Stimulated activated CD8-positive, alpha-beta memory T cell treated with anti-CD3 and anti-CD28 coated beads, Interleukin-7, amount 100 ng/mL, for 48 hours (primary cell): ENCODE measurements at regions not wholly inside any gene's neighbourhood (a gene's known extent, or its start where the extent isn't known, plus 50 kb on each side); places are given as distances from the start of the nearest gene placed in this dataset.
A peak's percentile ranks its signal among the peaks of the same experiment; 100 is the strongest.

Experiments used
- DNase-seq, 2 donors: peaks; one replicate each; pipeline ENCODE4 v3.0.0-alpha.2; 2020; ENCODE audit warnings: low read depth in 1 of 2; ENCODE audit errors: extremely low read depth in 1 of 2

DNA sequence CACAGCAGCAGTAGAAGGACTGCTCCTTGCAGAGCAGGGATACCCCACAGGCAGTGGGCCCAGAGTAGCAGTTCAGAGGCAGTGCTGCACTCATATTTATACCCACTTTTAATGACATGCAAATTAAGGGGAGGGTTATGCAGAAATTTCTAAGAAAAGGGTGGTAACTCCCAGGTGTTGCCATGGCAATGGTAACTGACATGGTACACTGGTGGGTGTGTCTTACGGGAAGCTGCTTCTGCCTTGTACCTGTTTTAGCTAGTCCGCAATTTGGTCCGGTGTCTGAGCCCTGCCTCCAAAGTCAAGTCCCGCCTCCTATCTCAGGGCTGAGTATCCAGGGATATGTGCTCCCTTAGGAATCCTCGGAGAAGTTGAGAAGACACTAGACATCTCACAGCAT, 79.2 kb upstream of the UQCRFS1 start:
- no peak for DNase-seq

DNA sequence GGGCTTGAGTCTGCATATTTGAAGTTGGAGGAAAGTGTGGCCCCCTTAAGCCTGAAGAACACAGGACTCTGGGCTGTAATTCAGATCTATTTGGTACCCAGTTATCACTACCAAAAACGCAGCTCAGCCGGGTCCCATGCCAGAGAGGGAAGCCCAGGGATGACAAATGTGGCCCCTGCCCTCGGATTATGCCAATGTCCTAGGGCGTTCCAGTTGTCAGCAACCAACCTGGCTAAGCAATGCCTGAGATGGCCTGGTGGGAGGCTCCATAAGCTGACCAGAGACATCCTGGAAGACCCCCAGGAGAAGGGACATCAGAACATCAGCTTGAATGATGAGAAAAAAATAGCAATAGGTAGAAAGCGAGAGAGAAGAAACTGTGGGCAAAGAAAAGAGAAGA, 79.6 kb upstream of the UQCRFS1 start:
- DNase-seq, result no peak

DNA sequence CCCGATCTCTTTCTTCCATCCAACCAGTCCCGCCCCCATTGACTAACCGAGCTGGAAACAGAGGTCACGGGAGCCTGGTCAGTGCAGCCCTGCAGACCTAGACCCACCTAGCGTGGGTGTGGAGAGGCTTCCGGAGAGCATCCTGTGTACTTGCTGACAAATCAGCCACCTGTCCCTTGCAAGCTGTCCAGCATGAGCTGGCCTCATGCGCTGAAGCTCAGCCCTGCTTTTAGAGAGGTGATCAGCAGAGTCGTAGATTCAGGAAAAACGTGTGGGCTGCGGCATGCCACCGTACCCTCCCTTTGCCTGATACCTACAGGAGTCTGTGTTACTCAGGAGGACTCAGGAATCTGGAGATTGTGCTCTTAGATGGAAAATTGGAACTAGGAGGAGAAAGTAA, 80.3 kb upstream of the UQCRFS1 start:
- no peak for DNase-seq

DNA sequence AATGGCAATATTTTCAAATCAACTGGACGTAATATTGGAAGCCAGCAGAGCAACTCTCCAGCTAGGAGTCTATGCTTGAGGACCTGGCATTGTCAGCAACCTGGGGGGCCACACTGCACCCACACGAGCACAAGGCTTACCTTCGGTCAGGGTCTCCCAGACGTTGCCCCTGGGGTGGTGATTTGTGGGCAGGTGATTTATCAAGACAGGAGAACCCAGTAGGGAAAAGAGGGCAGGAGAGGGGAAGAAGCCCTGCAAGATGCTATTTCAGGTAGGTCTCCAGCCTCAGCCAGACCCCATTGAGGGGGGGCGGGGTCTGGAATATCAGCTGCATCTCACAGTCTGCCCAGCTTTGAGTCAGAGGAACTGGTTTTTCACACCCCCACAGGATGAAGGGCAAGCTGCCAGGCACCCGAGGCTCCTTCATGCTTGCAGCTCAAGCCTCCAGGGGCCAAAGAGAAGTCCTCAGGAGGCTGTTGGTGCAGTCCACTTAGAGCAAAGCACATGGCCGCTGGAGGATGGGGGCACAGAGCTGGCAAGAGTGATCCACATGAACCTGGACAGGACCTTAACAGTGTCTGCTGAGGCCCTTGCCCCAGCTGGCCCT, 80.9 kb upstream of the UQCRFS1 start:
- DNase-seq, result no peak

DNA sequence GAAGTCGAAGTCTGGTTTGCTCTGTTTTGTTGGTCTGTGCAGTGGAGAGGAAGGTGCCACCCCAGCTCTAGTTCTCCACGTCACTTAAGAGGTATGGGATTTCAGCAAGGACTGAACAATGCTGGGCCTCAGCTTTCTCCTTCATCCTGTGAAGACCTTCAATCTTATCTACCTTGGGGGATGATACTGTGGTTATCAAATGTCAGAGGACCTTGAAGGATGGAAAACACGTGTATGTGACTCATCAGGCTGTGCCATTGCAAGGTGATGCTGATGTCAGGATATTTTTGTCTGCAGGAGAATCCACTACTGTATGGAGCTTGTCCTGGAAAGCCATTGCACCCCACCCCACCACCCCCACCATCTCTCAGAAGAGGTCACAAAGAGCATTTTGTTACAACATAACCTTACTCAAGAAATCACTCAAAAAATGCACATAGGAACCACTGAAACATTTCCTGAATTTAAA, 81.4 kb upstream of the UQCRFS1 start:
- DNase-seq, result no peak

DNA sequence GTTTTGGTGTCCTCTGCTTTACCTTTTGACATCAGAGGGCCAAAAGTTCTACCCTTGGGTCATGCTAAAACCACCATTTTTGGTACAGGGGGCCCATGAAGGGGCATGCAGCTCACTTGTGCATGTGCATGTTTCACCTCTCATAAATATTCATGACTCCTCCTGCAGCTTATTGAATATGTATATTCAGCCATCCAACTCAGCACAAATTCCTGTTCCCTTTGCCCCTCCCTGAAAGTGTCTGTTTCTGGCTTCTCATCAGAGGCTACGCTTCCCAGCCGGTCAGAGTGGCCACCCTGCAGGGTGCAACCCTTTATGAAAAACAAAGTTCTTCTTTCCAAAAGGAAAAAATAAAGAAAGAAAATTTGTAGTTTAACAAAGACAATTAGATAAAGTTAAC, 82.3 kb upstream of the UQCRFS1 start:
- DNase-seq, result no peak

DNA sequence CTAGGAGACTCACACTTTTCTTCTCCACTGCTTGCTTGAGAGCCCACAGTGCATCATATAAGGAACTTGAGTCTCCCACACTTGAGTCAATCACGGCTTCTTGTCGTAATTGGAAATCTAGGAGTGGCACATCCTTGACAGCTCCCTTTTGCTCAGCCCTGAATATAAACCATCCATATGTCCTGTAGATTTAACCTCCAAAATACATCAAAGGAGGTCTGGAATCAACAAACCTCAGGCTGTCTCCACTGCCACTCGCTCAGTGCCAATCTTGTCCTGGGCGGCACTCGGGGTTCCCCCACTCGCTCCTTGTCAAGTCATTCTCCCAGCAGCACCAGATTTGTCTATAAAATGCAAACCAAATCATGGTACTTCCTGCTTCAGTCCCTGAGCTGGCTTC, 84.4 kb upstream of the UQCRFS1 start:
- no peak for DNase-seq

DNA sequence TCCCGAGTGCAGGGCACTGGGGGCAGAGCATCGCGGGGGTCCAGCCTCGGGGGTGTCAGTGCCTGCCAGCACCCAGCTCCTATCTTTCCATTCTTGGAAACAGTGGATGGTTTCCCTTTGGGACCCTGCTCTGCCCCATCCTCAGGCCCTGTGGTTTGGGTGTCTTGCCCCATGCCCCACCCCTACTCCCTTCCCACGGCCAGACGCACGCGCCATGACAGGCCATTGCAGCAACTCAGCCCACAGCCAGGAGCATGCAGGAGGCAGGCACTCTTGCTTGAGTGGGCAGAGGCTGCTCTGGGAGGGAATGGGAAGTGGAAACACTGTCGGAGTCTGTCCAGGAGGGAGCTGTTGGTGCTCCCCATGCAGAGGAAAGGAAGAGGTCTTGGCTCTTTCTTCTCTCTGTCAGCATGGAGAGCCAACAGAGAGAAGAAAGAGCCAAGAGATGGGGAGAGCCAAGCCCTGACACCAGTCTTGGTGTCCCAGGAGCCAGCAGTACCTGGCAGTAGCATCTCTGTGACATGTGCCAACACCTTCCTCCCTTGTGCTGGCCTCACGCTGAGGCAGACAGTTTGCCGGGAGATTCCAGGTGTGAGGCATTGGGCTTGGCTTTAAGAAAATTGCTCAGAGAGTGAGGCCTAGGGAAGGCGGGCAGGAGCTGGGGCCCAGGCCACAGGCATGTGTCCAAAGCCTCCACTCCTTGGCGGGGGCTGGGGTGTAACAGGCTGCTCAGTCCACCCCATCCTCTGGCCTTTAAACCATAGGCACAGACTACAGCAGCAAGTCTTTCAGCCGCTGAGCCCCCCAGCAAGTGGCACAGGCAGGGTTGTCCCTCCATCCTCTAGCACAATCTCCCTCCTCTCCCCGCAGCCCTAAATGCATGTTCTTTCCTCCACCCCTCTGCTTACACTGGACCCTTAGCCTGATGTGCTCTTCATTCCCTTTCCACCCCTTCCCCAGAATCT, 86.7 kb upstream of the UQCRFS1 start:
- no peak for DNase-seq

DNA sequence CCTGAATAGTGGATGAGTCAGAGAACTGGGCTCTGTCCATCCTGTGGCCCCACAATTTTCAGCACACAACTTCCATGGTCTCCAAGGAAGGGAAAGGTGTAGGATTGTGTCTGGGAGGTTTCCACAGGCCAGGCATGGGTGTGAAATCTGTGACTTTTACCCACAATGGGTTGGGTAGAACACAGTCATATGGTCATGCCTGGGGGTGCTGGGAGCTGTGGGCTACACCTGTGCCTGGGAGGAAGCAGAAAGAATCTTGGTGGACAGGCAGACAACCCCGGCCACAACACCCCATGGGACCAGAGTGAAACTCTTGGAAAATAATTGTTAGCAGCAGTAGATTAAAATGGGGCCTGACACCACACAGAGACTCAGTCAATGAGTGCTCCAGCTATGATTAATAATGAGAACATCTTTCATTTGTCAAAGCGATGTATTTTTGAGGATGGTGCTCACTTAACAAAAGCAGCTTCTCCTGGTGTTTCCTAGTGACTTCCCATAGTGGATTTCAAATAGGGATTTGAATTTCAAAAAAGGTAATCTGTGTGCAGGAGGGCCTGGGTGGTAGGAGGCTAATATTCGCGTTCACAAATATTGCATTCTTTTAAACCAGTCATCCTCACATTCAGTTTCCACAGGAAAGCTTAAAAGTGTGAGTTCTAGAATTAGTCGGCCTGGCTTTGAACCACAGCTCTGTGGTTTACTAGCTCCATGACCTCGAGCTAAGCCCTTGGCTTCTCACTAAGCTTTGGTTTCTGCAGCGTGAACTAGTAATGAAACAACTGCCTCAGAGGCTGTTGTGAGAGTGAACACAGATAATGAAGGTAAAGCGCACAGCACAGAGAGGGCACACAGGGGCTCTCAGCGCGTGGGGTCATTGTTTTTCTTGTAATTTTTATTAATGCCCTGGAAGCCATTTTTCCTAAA, 89.3 kb upstream of the UQCRFS1 start:
- DNase-seq, result peak in 1 of 2 donors; percentile 3

DNA sequence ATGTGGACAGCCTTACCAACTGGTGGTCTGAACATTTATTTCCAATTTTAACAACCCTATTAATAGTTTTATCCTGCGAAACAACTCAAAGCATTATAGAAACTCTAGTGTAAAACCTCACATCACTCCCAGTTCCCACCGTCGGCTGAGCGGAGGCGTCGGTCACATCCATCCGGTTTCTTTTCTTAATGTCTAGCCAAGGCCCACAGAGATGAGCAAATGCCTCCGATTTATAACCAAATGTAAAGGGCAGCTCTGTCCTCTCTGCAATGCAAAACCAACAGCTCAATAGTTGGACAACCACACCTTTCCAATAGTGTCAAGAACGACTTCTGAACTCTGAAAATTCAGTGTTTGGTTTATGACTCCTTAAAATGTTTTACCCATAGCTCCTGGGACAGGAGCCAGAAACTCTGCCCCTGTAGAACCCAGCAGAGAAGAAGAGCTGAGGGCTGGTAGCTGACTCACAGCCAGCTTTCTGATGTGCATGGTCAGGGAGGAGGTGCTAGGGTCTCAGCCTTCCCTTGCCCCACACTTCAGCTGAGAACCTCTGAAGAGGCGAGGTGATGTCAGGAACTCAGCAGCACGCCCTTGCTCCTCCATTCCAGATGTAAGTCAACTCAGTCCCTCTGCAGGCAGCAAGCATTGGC, 90.2 kb upstream of the UQCRFS1 start:
- no peak for DNase-seq

DNA sequence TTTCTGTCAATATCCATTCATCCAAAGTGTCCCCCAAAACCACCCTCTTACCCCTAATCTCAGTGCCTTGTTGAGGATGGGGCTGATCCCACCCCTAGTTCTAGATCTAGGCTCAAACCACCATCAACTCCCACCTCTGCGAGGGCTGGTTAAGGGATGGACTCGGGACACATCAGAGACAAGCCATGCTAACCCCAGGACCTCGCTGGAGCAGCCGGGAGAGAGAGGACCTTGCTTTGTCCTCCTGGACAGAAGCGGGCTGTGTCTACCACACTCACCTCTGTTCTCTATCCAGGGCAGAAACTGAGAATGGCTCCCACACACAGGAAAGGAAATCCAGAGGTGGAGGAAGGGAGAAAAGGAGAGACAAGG, 90.8 kb upstream of the UQCRFS1 start:
- DNase-seq, result no peak

DNA sequence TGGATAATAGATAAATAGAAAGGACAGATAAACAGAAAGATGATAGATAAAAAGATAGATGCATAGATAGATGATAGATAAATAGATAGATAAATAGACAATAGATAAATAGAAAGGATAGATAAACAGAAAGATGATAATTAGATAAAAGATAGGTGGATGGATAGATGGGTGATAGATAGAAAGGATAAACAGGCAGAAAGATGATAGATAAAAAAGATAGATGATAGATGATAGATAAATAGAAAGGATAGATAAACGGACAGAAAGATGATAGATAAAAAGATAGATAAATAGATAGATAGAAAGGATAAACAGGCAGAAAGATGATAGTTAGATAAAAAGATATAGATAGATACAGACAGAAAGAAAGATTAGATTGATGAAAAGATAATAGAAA, 92.3 kb upstream of the UQCRFS1 start:
- no peak for DNase-seq

DNA sequence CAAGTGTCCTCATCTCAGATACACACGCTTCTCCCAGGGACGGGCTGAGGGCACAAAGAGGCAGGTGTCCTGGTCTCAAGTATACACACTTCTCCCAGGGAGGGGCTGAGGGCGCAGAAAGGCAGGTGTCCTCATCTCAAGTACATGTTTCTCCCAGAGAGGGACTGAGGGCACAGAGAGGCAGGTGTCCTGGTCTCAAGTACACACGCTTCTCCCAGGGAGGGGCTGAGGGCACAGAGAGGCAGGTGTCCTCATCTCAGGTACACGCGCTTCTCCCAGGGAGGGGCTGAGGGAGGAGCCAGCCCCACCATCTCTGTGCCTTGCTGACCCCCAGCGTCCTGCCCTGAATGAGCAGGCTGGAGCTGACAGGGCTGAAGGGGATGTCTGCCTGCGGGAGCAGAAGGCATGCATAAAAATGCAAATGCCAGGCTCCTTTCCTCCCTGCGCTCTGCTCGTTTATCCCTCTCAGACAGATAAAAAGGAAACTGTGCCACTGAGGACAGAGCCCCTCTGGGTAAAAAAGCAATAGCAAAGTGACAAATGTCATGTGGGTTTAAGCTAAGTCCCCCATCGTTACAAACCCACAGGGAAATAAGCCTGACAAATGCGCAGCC, 96.1 kb upstream of the UQCRFS1 start:
- DNase-seq, result no peak

DNA sequence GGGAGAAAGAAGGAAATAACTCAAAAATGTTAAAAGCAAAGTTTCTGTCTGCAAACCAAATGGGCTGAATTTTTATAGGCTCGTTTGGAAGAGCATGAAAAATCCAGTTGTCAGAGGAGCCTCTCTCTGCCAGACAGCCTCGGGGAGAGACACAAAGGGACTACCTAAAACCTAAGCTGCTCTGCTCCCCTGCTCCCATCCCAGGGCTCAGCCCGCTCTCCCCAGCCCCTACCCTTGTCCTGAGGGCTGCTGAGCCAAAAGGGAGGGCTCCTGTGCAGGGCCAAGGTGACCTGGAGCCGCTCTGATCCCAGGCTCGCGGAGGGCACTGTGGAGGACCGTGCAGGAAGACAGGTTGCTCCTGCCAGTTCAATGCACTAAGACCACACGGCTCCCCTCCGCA, 96.7 kb upstream of the UQCRFS1 start:
- DNase-seq, result no peak

DNA sequence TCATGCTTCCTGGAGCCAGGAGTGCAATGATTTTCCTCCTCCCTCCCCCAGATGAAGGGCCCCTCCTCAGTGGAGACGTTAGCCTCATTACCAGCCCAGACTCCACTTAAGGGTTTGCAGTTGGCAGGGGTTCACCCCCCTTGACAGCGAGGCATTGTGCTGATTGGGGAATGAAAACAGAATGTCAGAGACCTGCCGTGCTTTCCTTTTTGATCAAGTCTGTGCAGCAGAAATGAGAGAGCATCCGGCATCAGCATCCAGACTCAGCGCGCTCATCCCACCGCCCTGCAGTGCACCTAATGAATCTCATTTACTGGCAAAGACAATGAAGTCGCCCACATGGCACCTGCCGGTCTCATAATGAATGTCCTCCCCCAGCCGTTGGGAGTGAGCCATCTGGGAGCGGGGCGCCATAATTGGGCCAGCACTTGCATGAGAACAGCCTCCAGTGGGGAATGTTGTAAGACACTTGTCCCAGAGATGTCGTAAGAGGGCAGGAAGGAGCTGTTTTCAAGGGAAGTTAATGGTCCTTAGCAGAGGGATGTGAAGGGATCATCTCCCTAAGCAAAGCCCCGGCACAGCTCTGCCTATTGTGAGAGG, 98.3 kb upstream of the UQCRFS1 start:
- no peak for DNase-seq

DNA sequence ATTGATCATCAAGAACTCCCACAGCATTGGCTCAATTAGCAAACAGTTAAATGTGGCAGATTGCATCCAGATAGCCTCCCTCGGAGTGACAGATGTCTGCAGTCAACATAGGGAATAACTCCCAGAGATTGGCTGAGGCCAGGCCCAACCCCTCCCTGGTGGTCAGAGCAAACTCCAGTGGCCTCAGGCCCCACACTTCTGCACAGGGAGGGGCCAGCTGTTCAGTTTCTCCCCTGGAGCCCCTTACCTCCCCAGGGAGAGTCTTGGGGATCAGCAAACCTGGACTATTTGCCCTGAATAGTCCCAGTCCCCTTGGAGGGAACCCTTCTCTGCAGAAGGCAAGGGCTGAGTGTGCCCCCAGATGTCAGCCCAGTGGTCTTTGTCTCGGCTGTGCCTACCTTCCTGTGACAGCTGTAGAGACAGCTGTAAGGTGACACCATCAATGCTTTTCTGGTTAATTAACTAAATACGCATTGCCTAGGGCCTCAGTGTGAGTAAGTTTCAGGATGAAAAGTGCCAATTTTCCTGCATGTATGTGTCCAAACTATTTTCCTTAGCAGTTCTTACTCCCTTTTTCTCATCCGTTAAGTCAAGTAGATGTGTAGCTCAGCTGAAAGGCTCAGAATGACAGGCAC, 102.7 kb upstream of the UQCRFS1 start:
- DNase-seq, result no peak

DNA sequence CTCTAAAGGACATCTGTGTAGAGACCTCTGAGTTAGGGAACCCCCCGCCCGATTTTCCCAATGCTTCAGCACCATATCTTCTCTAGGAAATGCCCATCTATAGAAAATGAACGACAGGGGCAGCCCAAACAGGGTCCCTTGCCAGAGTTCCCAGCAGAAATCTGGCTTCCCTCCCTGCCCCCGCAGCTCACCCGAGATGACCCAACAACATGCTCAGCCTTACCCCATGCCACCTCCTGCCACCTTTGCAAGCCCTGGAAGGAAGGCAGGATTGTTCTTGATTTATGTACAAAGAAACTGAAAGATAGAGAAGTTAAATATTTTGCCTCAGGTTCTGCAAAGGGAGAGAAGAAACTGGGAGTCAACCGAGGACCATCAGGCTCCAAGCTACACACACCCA, 105.6 kb upstream of the UQCRFS1 start:
- DNase-seq, result no peak

DNA sequence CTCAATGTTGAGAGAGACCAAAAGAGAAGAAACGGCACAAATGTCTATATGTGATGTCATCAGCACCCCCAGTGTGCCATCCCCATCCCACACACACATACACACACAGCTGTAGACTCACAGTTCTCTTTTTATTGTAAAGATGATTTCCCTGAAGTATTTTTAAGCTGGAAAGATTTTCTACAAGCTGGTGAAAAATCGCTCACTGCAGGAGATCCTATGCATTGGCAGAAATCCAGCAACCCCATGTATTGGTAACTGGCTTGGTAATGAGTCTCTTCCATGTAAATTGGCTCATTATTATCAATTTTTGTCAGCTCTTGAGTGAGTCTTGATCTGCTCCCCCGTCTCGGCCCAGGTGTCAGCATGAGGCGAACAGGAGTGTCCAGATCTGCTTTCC, 107.1 kb upstream of the UQCRFS1 start:
- no peak for DNase-seq

DNA sequence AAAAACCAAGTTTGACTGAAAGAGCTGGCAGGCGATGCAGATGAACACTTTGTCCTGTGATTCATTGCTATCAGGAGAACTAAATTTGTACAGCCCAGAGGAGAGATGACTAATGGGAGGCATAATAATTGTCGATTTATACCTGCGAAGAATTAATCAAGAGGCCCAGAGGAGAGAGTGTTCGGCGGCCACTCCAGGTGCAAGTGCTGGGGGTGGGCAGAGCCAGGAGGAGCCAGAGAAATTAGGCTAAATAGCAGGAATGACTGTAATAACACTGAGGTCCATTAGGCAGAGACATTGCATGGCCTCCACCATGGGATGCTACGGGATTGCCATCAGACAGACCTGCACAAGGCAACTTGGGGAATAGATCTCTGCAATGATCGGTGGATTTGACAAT, 107.7 kb upstream of the UQCRFS1 start:
- DNase-seq, result no peak

DNA sequence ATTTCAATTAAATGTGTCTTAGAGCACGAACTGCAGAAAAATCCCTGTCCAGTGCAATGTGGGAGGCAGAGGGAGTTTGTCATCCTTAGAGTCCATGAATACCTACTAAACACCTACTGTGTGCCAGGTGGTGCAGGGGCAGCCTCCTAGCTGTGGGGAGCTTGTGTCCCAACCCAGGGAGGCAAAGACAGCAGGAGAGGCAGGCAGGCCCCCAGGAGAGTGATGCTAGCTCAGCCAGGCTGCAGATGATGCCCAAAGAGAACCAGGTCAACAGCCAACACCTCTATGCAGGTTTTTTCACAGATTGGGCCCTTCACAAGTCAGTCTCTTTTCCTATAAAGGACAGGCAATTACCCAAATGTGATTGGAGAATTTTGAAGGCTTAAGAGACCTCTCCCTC, 108.2 kb upstream of the UQCRFS1 start:
- no peak for DNase-seq
